GM18909 (cell line): ENCODE measurements at regions not wholly inside any gene's neighbourhood (a gene's known extent, or its start where the extent isn't known, plus 50 kb on each side); places are given as distances from the start of the nearest gene placed in this dataset.
"Not testable (repeated sequence)": the region's sequence is repeated elsewhere in the genome, so short reads cannot be mapped to it uniquely, and the experiment has no call there.

Experiments
- ATAC-seq: cut with Tn5 transposase; IDR thresholded peaks from one replicate; pipeline ENCODE4 v1.9.1; 2021; ENCODE audit warnings: mild to moderate bottlenecking; ENCODE audit not compliant: unreplicated experiment, poor library complexity

- ATAC-seq = no peak
These were observed 96.1 kb downstream of the DAD1 start for GRCh38 chr14:22492622-22493542.

GRCh38 chr14:22491683-22492621 is 97.1 kb downstream of the DAD1 start:
- ATAC-seq = peak; percentile 32

- ATAC-seq = not testable (repeated sequence)
These were observed 98.0 kb downstream of the DAD1 start for GRCh38 chr14:22491053-22491452.

GRCh38 chr14:22489957-22490950 is 98.8 kb downstream of the DAD1 start:
- no peak for ATAC-seq

- no peak for ATAC-seq
These were observed 99.8 kb downstream of the DAD1 start for GRCh38 chr14:22489244-22489545.

DNA sequence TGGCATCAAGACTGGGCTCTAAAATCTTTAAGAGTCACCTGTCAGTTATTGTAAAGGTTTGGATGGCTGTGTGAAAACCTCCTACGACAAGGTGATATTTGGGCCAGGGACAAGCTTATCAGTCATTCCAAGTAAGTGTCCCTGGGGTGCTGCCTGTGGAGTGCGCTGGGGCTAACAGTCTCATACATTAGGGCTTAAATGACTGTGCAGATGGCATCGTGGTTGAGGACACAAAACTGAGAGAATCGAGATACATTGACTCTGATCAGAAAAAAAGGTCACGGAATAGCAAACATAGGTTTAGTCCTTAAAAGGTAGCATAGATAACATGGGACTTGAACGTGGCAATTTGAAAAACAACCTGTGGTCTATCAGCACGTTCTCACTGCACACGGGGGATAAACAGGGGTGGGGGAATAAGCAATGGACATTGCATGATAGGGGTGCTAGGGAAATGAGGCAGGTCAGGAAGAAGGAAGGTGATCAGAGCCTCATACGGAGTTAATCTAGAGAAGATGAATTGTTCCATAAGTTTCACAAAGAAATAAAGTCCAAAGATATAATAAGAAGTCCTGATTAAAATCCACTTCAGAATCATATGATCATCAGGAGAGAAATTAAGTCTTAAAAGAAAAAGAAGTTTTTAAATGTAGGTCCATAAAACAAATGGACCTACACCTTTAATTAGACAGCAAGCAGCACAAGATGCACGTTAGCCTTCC is 100.3 kb downstream of the DAD1 start:
- peak; percentile 43 for ATAC-seq

- ATAC-seq = no peak
These were observed 101.1 kb downstream of the DAD1 start for GRCh38 chr14:22487941-22488340.

DNA sequence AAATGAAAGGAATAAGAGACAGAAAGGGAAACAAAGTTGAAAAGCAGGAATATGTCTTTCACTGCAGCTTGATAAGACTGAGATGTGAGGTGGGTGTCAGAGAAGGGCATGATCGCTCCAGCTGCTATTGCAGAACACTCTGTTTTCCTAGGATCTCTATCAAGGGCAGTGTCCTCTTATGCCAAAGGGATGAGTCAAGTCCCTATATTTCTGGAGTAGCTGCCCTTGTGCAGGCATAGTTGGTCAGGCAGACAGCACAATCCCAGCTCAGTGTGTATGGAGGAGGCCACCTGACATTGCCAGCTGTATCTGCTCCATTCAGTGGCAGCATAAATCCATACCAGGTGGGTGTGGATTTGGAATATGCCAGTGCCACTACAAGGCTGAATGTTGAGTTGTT is 101.6 kb downstream of the DAD1 start:
- no peak for ATAC-seq

DNA sequence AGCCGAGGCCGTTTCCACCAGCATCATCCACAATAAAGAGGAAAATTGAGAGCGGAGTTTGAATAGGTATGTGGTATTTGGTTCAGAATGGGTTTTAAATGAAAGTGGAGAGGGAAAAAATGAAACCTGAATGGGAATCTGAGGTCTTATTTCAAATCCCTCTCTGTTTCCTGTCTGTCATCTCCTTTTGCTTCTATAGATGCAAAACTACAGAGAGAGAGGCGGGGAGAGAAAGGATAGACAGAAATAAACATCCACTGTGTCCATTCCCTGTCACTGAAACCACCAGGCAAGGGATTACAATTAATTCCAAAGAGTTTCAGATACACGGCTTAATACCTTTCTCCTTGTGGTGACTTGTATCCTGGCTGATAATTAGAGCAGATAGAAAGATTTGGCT is 102.3 kb downstream of the DAD1 start:
- no peak for ATAC-seq

DNA sequence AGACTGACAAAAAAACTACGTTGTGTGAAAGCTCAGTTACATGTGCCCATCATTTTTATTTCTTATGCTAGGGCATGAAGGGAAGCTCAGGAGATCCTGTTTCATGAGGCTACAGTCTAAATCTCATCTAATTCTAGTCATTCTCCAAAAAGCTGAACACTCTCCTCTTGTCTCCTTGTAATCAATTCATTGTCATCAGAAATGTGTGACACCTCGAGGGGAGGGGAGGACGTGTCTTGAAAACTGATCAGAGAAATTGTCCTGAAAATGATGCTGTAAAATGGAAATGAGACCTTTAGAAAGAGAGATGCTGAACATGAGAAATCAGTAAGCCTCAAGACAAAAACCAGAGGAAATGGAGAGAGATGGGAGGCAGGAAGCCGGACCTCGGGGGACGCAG is 103.4 kb downstream of the DAD1 start:
- no peak for ATAC-seq

GRCh38 chr14:22485178-22485577 is 103.8 kb downstream of the DAD1 start:
- ATAC-seq = no peak

- no peak for ATAC-seq
These were observed 104.4 kb downstream of the DAD1 start for GRCh38 chr14:22484632-22485031.

- ATAC-seq = no peak
These were observed 105.0 kb downstream of the DAD1 start for GRCh38 chr14:22483863-22484593.

DNA sequence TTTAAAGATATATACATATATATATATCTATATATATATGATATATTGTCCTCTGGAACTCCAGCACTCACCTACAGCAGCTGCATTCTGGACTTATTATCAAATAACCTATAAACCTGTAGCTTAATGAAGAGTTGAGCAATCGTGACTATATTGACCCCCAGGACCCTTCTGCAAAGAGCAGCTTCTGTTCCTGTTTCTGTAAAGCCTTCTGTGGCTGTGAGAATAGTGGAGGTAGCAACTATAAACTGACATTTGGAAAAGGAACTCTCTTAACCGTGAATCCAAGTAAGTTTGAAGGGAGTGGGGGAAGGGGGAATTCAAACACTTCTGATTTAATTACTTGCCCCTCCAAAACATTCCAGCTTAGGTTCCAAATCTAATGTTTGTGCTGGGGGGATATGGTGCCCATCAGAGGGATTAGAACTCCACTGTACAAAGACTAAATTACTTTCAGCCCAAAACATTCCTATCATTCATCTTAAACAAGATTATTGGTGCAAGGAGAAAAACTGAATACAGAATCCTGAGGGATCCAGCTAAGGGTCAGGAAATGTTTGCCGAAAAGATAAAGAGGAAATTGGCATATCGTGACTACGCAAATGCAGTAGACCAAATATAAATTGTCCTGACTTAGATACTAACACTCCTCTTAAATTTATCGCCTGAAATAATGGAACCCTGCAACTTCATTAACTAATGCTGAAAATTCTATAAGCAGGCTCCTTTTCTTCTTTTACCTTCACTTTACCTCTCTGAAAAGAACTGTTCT is 106.1 kb downstream of the DAD1 start:
- no peak for ATAC-seq

DNA sequence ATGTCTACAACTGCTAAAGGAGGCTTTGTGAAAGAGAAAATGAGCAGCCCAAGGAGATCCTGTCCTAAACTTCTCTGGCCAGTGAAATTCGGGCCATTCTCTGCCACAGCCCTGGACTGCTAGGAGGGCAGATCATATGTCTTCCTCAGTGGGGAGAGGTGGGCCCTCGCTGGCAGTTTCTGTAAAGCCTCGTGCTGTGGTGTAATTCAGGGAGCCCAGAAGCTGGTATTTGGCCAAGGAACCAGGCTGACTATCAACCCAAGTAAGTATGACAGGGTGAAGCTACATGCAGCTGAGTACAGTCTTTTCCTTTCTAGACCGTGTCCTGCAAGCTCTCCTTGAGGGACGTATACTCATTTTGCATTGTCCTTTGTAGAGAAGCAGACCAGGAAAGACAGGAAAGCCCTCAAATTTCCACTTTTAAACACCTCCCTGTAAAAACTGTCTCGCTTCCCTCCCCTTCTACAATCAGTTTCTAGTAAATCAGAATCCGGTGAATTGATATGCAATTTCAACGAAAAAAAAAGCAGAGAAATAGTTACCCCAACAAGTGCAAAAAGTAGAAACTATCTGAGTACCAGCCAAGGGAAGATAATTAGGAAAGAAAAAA is 106.8 kb downstream of the DAD1 start:
- no peak for ATAC-seq

DNA sequence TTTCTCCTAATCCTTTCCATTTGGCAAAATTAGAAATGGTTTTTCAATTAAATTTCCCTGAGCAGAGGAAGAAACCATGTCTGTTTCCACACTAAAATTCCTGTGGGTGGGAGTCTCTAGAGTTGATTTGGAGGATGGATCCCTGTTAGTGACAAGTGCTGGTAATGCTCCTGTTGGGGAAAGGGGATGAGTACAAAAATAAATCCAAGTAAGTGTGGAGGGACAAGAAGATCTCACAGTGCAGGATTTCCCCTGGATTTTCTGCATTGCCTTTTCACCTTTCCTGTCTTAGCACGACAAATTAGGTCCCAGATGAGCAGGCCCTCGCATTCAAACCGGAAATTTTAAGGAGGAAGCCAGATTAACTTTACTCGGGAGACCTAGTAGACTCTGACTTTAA is 107.5 kb downstream of the DAD1 start:
- ATAC-seq = no peak

DNA sequence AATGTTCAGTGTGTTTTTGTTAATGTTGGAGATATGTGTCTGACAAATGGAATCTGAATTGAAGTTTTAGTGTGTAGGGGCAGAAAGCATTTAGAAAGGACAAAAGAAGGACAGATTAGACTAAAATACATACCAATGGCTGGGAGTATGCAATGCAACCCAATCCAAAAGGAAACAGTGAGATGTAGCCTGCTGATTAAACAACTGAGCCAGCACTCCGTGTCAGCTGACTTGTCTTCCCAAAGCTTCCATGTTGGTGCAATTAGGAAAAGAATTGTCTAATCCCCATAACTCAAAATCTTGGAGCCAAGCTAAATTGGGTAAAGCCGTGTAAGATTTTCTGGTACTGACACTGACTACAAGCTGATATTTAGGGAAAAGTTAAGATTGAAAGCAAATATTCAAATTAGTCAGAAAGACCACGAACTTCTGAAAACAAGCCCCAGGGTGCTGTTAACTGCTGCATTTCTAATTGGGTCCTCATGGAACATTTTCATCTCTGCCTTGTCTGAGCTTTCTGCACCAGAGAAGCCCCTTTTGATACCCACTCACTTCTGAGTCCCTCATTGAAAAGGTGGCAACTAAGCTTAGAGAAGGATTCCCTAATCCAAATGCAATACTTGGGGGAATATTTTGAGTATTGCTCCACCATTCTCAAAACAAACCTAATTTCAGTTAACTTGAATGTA is 109.1 kb downstream of the DAD1 start:
- ATAC-seq = no peak
